GM12892 (cell line): ENCODE measurements at regions not wholly inside any gene's neighbourhood (a gene's known extent, or its start where the extent isn't known, plus 50 kb on each side); places are given as distances from the start of the nearest gene placed in this dataset.

ENCODE experiments used
- POLR2A ChIP-seq: IDR thresholded peaks from 2 replicates; pipeline ENCODE4 v1.6.1; 2011; ENCODE audit warnings: low read depth, low read length, control low read depth
- TAF1 ChIP-seq: IDR thresholded peaks from 2 replicates; pipeline ENCODE4 v1.6.1; 2011; ENCODE audit warnings: low read depth, mild to moderate bottlenecking, control low read depth, low read length, borderline replicate concordance

- TF ChIP-seq TAF1 (no peak), POLR2A (no peak)
Observed at GRCh38 chr2:176732780-176733179, 463.5 kb downstream of the MTX2 start.
